Esophagus mucosa (tissue), 1 donor: ENCODE measurements at regions not wholly inside any gene's neighbourhood (a gene's known extent, or its start where the extent isn't known, plus 50 kb on each side); places are given as distances from the start of the nearest gene placed in this dataset.
A peak's percentile ranks its signal among the peaks of the same experiment; 100 is the strongest.

Source experiments
- ATAC-seq: fragments of 200-7000 bp; cut with Tn5 transposase; one replicate; pipeline ENCODE4 v1.9.1; 2020
- donor health status: DM: yes; HTN: yes; CAD: no.

DNA sequence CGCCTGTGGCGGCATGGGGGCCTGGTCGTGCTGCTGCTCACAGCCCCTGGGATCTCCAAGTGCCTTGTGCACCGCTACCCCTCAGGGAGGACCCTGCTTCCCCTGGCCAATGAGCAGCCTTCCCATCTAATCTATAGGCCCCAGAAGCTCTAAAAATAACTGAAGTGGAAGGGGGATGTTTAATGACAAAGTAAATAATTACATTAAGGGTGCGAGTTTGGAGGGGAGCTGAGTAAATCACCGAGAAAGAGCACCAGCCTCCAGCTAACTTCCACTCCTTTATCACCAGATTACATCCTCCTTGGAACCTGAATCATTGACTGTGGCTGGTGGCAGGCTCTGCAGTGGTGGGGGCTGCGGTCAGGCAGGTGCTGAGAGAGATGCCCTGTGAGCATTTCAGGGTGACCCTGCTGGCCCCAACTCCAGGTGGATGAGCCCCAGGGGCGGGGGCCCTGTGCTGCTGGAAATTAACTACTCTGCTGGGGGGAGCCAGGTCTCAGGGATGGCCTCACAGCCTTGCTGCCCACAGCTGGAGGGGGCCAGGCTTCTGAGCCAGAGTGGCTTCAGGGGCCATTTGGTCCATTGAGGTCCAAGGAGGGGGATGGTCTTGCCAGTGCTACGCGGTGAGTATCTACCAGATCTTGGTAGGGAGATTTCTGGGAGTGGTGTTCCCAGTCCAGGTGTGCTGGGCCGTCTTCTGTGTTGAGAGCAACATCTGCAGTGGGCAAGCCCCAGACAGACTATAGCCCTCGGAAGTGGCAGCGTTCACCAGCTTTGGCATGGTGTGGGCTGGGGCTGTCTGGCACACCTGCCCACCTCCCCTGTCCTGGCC is 74.2 kb downstream of the GLI2 start:
- no peak for ATAC-seq

DNA sequence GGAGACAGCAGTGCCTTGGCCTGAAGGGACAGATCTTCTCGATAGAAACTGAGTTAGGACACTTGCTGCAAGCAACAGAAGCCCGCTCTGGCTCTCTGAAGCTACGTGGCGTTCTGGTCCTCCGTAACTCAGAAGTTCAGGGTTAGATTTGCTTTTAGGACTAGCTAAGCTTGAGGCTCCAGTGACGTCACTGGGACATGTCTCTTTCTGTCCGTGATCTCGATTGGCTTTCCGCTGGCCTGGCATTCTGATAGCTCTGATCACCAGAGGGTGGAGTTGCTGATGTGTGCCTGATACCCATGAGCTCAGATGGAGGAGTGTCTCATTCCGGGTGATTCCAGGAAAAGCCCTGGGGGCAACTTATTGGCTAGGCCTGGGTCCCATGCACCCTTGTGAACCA is 75.0 kb downstream of the GLI2 start:
- ATAC-seq, result no peak

DNA sequence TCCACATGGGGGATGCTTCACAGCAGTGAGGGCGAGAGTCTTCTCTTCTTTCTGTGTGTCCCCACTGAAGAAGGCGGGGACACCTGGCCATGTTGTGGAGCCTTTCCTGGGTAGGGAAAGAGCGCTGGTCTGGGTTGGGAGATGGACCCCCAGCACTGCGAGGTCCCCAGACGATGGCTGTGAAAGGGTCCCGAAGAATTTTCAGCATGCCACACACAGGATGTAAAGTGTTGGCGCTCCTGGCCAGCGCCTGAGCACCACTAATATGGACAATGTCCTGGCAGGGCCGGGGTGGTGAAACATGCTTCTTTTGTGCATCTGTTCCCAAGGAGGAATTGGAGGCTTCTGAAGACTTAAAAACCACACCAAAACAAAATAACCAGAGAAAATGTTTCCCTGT is 77.2 kb downstream of the GLI2 start:
- ATAC-seq, result no peak

DNA sequence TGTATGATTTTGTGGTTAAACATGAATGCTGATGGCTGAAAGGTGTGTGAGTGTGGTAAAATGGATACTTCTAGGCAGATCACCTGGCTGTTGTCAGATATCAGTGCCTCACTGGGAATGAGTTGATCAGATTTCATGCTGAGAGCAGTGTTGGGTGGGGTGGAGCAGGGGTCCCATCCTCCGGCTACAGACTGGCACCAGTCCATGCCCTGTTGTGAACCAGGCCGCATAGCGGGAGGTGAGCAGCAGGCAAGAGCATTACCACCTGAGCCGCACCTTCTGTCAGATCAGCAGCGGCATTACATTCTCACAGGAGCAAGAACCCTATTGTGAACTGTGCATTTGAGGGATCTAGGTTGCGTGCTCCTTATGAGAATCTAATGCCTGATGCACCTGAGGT is 78.7 kb downstream of the GLI2 start:
- ATAC-seq, result no peak

DNA sequence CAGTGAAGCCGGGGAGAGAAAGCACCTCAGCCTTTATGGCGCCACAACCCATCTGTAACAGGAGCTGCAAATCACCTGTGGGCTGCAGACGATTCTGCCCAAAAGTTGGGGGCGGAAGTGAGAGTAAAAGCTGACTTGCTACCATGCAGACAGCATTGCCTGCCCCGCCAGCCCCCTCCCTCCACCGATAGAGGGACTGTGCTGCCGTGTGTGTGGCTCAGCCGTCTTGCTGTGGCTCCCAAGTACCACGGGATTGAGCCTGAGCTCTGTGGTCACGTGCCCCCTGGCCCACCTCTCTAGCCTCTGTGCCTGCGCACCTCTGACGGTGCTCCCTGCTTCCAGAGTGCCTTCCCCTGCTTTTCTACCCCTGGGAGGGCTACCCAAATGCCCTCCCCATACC is 79.6 kb downstream of the GLI2 start:
- ATAC-seq, result no peak

DNA sequence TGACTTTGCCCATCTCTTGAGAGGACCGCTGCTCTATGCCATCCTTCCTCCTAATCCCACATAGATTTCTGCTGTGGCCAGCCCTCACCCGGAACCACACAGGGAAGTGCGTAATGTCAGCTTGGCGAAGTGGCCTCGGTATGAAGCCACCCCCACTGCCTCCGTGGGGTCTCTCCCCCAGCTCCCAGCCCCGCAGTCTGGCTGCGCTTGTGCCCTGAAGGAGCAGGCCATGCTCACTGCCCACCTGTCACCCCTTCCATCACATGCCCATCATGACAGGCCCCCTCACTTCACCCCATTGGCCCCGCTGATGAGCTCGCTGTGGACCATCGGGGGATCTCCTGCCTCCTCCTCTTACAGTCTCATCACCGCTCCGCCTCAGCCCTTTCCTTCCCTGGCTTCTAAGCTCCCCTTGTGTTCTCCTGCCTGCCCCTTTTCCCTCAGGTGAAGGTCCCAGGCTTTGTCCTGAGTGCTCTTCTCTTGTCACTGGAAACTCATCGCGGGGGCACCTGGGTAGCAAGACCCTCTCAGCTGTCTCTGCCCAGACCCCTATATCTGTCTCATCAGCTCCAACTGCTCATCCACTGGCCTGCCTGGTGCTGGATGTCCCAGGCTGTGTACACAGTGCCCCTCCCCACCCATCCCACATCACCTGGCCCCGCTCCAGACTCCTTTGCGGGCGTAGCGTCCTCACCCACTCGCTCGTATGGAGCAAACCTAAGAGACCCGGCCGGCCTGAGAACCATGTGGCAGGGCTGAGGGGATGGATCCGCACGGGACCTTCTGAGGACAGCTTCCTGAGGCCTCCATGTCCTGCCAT is 81.7 kb downstream of the GLI2 start:
- no peak for ATAC-seq

DNA sequence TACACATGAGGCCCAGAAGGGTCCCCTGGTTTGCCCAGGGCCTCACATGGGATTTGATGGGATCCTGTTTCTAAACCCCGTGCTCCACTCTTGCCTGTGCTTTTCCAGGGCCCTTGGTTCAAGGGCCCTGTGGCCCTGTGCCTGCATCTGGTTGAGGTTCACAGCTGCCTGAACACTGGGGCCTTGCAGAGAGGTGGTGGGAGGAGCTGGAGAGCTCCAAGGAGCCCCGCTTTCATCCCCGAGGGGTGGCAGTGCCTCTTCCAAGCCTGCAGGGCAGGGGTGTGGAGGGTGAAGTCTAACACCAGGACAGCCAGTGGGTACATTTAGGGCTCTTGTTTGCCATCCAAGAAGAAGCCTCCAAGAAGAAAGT is 82.3 kb downstream of the GLI2 start:
- ATAC-seq, result no peak

DNA sequence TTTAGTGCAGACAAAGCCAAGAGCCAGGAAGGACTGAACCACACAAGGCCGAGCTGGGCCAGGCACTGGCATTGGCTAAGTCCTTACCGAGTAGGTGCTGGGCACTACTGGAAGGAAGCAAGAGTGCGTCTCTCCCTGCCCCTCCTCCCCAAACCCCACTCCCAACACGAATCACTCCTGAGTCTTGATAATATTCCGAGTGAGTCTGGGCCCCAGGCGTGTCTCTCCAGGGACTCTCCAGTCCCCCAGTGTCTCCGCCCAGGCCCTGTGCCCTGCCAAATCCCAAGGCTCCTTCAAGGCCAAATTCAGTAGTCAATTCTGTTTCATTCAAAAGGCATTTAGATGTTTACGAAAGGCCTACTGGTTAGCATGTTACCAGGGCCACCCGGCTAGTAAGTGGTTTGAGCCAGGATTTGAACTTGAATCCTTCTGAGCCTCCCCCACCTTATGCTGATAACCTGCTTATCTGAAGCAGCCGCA is 82.8 kb downstream of the GLI2 start:
- ATAC-seq, result no peak

DNA sequence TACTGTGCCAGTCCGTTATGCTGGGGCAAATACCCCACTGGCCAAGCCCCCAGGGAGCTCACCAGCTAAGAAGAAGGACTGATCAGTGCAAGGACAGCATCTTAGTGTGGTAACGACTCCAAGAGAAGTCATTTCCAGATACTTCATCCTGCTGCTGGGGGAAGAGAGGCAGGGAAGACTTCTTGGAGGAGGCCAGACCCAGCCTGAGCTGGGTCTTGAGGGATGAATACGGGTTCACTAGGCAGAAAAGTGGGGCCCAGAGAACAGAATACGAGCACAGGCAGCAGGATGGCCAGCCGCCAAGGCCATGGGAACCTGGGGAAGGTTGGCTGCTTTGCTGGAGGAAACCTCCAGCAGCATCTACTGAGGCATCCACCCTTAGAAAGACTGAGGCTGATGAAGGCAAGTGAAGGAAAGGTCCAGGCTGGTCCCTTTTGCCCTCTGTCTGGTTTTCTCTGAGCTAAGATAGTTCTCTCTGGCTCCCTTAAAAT is 84.1 kb downstream of the GLI2 start:
- no peak for ATAC-seq

DNA sequence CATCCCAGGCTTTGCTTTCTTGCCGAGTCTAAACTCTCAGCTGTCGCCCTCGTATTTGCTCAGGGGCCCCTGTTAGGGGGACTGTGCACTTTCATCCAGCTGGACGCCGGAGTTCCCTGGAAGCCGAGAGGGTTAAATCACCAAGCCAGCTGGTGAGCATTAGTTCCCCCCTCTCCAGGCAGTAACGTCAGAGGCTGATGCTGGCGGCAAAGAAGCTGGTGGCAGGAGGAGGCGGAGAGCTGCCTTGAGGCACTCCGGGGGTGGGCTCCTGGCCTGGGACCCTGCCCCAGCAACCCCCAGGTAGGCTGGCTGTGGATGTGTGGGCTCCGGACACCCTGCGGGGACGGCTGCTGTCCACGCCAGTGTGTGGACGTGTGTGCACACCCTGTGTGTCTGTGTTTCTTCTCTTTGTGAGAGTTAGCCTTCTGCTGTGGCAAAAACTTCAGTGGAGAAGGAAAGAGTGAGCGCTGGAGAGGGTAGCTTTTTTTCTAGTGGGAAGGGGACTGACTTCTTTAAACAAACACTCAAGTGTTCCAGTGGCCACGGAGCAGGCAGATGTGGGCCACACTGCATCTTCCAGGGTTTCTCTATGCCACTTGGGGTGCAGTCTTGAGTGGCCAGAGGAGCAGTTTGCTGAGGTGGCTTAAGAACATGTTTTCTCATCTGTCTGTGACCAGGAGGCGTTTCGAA is 84.7 kb downstream of the GLI2 start:
- no peak for ATAC-seq

DNA sequence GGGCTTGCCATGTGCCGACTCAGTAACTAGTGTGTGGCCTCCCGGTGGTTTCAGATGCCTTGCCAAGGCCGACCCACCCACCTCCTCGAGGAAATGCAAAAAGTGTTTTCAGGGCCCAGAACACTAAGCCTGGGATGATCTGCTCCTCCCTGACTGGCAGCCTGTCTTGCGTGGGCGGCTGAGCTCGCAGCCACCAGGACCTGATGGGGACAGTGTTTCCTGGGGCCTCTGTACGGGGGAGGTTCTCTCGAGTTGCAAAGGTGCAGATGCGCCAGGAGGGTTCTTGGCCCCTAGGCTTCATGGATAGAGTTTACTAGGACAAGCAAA is 85.2 kb downstream of the GLI2 start:
- no peak for ATAC-seq

DNA sequence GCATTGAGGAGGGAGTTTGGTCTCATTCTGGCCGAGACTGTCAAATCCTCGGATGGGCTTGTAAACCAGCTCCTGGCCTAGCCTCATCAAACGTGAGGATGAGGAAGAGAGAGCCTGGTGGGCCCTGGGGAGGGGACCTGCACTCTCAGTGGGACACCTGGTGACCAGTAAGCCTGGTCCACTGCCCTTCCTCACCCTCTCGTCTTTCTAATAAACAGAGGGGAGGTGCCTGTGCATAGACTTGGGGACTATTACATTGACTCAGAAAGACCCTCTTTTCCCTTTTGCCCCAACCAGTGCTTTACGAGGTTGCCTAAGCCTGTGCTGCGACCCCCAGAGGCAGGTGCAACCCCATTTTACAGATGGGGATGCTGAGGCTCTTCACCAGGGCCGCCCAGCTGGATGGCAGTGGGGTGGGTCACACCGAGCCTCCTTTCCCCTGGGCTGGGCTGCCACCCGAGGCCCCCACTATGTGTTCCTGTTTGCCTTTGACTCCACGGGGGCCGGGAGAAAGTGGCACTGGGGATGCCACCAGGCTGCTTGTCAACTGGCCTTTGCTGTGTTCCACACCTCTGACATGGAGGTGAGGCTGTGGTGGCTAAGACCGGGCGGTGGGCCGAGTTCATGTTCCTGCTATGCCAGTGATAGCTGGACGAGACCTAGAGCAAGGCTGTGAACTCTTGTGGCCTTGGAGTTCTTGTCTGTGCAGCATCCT is 85.9 kb downstream of the GLI2 start:
- ATAC-seq, result no peak

DNA sequence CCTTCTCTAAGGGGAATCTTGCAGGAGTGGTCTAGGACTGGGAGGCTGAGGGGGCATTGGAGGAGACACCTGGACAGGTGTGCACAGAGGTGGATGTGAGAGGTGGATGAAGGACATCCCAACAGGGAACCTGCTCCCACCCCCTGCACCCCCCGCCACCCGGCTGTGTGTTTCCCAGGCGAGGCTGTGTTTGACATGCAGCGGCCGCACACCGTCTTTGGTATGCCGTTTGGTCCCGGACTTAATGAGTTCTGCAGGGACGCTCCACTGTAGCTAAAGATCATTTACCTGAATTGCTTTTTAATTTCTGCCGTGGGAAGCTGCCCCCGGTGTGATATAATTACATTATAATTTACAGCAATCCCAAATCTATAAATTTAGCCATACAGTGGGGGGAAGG is 87.3 kb downstream of the GLI2 start:
- no peak for ATAC-seq

DNA sequence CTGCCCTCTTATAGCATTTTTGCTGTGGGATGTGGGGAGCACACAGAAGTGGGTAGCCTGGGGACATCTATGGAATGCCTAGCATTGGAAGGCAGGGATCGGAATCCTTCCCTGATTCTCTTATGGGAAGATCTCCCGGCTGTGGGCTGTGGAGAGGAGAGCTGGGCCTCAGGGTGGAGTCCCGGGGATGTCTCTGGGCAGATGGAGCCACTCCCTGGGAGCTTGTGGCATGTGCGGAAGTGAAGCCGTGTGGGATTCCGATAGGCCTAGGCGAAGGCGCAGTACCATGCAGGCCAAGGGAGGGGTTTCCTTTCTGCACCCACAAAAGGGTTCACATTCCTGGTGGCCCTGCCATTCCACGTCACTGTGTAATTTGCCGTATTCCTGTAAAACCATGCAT is 87.9 kb downstream of the GLI2 start:
- no peak for ATAC-seq

DNA sequence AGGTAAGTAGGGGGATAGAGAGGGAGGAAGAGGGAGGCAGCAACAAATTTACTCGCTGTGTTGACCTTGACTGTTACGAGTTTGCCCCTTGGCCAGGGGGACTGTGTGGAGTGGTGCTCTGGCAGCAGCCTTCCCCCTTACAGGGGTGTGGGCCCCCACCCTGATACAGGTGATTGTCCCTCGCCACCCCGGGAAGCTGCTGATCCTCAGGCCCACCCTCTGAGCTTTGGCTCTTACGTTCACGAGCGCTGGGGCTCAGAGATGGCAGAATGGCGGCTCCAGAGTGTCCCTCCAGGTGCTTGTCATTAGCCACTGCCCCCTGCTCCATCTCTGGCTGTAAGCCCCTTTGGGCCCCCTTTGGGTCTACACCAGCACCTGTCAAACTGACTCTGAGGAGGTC is 88.6 kb downstream of the GLI2 start:
- ATAC-seq, result no peak

DNA sequence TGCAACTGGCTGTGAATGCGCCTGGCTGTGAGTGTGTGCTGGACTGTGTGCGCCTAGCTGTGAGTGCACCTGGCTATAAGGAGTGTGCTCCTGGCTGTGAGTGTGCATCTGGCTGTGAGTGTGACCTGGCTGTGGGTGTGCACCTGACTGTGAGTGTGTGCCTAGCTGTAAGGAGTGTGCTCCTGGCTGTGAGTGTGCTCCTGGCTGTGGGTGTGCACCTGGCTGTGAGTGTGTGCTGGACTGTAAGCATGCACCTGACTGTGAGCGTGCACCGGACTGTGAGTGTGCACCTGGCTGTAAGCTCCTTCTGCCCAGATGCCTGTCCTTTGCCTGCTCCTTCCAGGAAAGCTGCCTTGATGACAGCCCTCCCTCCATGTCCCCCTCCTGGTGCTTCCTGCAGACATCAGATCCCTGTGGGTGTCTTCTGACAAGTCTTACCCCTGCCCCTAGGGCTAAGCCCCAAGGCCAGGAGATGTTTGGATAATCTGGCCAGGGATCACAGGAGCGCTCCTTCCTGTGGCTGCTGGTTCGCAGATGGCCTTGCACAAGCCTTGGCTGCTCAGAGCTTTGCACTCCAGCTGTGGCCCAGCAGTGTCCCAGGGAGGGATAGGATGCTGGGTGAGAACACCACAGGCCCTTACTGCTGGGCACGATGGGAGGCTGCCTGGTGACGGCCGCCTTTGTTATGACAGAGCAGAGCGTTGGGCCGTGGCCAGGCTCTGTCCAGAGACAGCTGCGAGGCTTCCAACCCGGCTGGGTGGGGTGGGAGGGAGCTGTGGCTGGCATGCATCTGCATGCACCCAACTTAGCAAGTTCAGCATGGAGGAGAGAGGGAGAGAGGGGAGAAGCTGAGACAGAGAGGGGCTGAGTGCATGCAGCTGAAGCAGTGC is 89.9 kb downstream of the GLI2 start:
- ATAC-seq, result peak; percentile 66

DNA sequence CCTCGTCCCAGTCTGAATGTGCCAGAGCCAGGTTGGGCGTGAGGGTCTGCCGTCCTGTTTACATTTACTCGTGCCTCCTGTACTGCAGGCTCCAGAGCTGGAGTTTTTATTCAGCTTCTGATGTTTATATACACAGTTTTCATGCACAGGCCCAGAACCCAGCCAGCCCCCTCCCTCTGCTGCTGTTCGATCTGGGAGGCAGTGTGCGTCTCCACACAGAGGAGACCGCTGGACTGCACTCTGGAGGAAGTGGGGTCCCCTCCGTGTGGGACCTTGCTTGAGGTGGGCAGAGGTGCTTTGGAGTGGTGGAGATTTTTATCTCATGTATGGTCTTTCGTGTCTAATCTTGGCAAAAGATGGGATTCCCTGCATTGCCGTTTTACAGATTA is 90.6 kb downstream of the GLI2 start:
- no peak for ATAC-seq

DNA sequence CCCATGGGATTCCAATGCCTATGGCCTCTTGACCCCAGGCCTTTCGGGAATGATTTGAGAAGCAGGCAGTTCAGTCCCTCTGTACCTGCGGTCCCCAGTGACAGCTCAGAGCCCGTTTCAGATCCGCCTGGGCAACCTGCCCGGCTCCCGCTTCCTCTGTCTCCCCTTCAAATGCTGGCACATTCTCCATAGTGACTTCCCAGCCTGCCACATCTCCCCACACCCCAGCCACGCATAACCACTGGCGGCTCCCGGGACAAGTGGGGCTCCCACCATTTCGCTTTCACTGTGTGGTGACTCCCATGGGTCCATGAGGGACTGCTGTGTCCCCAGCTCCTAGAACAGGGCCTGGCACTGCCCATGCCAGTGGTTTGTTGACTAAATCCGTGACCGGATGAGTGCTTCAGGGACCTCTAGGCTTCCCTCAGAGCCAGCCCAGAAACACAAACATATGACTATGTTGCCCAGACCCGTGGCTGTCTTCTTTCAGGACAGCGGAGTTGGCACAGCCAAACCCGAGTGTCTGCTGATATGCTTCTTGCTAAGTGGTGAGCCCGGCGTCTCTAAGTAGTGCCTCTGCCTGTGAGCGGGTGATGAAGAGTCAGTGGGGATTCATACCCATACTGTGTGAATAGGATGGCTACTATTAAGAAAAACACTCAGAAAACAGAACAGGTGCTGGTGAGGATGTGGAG is 91.2 kb downstream of the GLI2 start:
- no peak for ATAC-seq

DNA sequence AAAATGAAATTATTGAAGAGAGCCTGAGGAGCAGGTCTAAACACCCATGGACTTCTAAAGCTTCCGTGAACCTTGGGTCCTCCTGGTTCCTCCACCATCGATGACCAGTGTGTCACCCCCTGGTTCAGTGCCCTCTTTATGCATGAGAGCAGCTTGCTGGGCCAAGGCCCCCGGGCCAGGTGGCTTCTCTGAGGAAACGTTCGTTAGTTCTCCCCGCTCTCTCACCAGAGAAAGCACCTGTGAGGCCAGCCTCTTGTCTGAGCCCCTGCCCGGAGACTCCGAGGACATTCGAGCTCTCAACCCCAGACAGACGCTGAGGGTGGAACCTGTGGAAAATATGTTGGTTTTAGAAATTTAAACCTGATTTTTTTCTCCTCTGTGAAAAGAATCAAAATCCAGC is 92.4 kb downstream of the GLI2 start:
- no peak for ATAC-seq

DNA sequence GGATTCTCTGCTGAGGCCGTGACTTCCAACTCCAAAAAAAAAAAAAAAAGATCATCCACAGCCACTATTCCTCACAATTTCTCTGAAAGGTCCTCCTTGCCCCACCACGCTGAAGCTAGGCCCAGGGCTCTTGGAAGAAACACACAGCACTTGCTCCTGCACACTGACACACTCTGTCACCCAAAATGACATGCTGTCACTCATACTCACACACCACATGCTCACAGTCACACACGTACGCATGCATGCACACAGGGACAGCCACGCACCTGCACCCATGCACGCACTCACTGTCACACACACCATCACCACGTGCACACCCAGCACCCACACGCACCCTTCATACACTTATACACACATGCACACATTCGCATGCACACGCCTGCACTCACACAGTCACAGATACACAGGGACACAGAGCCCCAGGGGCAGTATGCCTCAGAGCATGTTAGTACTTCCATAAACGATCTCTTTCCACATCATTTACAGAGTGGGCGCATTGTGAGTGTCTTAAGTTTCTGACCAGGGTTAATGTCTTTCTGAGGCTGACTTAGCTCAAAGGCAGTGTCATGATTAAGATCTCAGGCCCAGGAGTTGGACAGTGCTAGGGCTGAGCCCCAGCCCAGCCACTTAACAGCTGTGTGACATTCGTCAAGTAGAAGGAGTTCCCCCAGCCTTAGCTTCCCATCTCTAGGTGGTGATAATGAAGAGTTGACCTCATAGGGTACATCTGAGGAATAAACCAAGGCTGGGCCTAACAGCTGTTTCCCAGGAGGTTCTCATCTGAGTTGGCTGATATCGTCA is 93.4 kb downstream of the GLI2 start:
- no peak for ATAC-seq
